ENCODE measurements at regions not wholly inside any gene's neighbourhood (a gene's known extent, or its start where the extent isn't known, plus 50 kb on each side); places are given as distances from the start of the nearest gene placed in this dataset.
A peak's percentile ranks its signal among the peaks of the same experiment; 100 is the strongest.

DNA sequence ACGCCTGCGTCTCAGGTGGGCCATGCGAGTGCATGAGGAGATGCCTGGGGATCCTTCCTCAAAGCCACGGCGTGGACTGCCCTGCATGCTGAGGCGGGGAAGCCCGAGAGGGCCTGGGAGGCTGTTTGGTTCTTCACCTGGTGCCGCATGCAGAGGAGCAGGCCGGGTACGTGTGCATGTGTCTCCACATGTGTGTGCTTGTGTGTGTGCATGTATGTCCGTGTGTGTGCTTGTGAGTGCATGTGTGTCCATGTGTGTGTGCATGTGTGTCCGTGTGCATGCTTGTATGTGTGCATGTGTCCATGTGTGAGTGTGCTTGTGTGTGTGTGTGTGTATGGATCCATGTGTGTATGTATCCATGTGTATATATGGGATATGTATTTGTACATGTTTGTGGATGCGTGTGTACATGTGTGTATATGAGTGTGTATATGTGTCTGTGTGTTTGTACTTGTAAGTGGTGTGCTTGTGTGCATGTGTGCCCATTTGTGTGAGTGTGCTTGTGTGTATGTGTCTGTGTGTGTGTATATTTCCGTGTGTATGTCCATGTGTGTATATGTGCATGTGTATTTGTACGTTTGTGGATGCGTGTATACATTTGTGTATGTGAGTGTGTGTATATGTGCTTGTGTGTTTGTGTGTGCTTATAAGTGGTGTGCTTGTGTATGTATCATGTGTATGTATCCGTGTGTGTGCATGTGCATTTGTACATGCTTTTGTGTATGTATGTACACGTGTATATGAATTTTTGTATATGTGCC is 79.0 kb downstream of the PTGR3 start:
- no peaks in the 10 kb centered on the region for H3K36me3 Mint-ChIP-seq (ENCODE audit: low read depth)
- no peak for DNase-seq
- TF ChIP-seq, protein P1, sequence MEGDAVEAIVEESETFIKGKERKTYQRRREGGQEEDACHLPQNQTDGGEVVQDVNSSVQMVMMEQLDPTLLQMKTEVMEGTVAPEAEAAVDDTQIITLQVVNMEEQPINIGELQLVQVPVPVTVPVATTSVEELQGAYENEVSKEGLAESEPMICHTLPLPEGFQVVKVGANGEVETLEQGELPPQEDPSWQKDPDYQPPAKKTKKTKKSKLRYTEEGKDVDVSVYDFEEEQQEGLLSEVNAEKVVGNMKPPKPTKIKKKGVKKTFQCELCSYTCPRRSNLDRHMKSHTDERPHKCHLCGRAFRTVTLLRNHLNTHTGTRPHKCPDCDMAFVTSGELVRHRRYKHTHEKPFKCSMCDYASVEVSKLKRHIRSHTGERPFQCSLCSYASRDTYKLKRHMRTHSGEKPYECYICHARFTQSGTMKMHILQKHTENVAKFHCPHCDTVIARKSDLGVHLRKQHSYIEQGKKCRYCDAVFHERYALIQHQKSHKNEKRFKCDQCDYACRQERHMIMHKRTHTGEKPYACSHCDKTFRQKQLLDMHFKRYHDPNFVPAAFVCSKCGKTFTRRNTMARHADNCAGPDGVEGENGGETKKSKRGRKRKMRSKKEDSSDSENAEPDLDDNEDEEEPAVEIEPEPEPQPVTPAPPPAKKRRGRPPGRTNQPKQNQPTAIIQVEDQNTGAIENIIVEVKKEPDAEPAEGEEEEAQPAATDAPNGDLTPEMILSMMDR (IDR thresholded peaks at IDR 0.05): no peak
- no peak overlapping the region for H3K27ac Mint-ChIP-seq
- H3K27me3 Mint-ChIP-seq (ENCODE audit: low read depth, poor library complexity): peaks cover 16% of the 10 kb centered on the region
- peaks cover 33% of the 10 kb centered on the region for H3K4me1 Mint-ChIP-seq
- no peak overlapping the region for H3K4me3 Mint-ChIP-seq
- peaks cover 3% of the 10 kb centered on the region for H3K9me3 Mint-ChIP-seq

GRCh38 chr18:75128911-75129716 is 79.8 kb downstream of the PTGR3 start:
- Mint-ChIP-seq H3K27me3 (ENCODE audit: low read depth, poor library complexity) (peaks cover 12% of the 10 kb centered on the region), H3K4me3 (no peak overlapping the region), H3K4me1 (peaks cover 41% of the 10 kb centered on the region), H3K9me3 (peaks cover 3% of the 10 kb centered on the region), H3K27ac (no peak overlapping the region), H3K36me3 (ENCODE audit: low read depth) (no peaks in the 10 kb centered on the region)
- TF ChIP-seq, protein P1 (IDR thresholded peaks at IDR 0.05): no peak
- no peak for DNase-seq

- TF ChIP-seq, protein P1 (IDR thresholded peaks at IDR 0.05): no peak
- Mint-ChIP-seq H3K4me3 (no peak overlapping the region), H3K27me3 (ENCODE audit: low read depth, poor library complexity) (peaks cover 9% of the 10 kb centered on the region), H3K27ac (no peak overlapping the region), H3K36me3 (ENCODE audit: low read depth) (no peaks in the 10 kb centered on the region), H3K9me3 (peaks cover under 1% of the 10 kb centered on the region), H3K4me1 (peaks cover 48% of the 10 kb centered on the region)
- DNase-seq: no peak
These were observed 80.8 kb downstream of the PTGR3 start for GRCh38 chr18:75128051-75128605.

GRCh38 chr18:75127143-75128021 is 81.6 kb downstream of the PTGR3 start:
- Mint-ChIP-seq H3K27ac (peak overlapping the region; percentile 25), H3K4me3 (no peak overlapping the region), H3K4me1 (peaks cover 48% of the 10 kb centered on the region), H3K36me3 (ENCODE audit: low read depth) (no peaks in the 10 kb centered on the region), H3K27me3 (ENCODE audit: low read depth, poor library complexity) (peaks cover 8% of the 10 kb centered on the region), H3K9me3 (no peaks in the 10 kb centered on the region)
- TF ChIP-seq, protein P1 (IDR thresholded peaks at IDR 0.05): no peak
- peak; percentile 17 for DNase-seq

DNA sequence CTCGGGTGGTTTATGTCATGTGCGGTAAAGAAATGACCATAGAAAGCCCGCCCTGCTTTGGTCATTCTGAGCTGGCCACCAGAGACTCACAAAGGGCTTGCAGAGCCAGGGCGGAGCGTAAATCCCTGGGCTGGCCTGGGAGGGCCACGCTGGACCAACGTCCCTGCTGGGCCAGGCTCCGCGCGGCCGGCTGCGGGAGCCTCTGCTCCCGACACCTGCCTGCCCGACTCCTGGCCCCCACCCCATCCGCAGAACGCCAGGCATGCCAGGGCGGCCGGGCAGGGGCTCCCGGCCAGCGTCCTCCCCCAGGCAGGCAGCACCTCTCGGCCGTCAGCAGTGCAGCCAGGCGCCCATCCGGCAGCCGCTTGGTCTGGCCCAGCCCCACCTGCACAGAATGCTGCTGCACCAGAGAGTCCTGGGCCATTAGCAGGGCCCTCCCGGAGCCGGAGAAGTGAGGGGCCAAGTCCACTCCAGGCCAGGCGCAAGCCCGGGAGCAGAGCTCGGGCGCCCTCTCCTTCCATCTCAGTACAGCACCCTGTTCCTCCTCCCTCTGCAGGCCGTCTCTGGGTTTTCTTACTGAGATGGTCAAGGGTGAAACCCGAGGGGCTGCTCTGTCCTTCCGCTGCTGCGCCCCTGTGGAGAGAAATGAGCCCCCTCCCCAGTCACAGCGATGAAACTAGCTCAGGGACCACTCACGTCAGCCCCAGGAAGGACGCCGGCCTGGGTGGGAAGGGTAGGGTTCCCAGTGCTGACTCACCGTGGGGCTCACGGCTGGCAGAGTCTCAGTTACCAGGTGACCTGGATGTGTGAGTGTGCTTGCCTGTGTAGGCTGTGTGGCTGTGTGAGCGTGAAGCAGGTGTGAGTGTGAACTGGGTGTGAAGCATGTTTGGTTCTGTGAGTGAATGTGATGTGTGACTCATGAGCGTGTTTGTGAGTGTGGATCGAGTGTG is 83.3 kb downstream of the PTGR3 start:
- Mint-ChIP-seq H3K27ac (no peak overlapping the region), H3K9me3 (no peaks in the 10 kb centered on the region), H3K4me1 (peaks cover 39% of the 10 kb centered on the region)

More for the DNA sequence above, 83.3 kb downstream of the PTGR3 start:
- no peak for DNase-seq
- Mint-ChIP-seq H3K4me3 (no peak overlapping the region), H3K36me3 (ENCODE audit: low read depth) (no peaks in the 10 kb centered on the region), H3K27me3 (ENCODE audit: low read depth, poor library complexity) (peaks cover 15% of the 10 kb centered on the region)
- TF ChIP-seq, protein P1 (IDR thresholded peaks at IDR 0.05): no peak
